Liver (tissue), 7 donors: ENCODE measurements at regions not wholly inside any gene's neighbourhood (a gene's known extent, or its start where the extent isn't known, plus 50 kb on each side); places are given as distances from the start of the nearest gene placed in this dataset.
A peak's percentile ranks its signal among the peaks of the same experiment; 100 is the strongest.
"Not testable (repeated sequence)": the region's sequence is repeated elsewhere in the genome, so short reads cannot be mapped to it uniquely, and the experiment has no call there.

Source experiments
- DNase-seq: peaks from one replicate; pipeline ENCODE4 v3.0.0-alpha.2; 2017; ENCODE audit warnings: low spot score
- H3K27ac ChIP-seq, 2 donors: one replicate each; pipeline ENCODE4 v1.7.0; 2013; ENCODE audit warnings: inconsistent platforms in 2 of 2, low read length in 2 of 2, control low read depth in 1 of 2, low read depth in 1 of 2, mild to moderate bottlenecking in 1 of 2
- H3K27me3 ChIP-seq, 4 donors: one replicate each; pipeline versions ENCODE4 v1.6.1 to v1.7.0; 2013; ENCODE audit warnings: low read length in 3 of 4, inconsistent platforms in 1 of 4, mild to moderate bottlenecking in 1 of 4, moderate library complexity in 1 of 4; ENCODE audit not compliant: control insufficient read depth in 4 of 4, insufficient read depth in 4 of 4
- H3K36me3 ChIP-seq, 4 donors: one replicate each; pipeline versions ENCODE4 v1.6.1 to v1.7.0; 2013; ENCODE audit warnings: low read length in 3 of 4, mild to moderate bottlenecking in 3 of 4, low read depth in 1 of 4, moderate library complexity in 1 of 4; ENCODE audit not compliant: control insufficient read depth in 4 of 4, insufficient read depth in 3 of 4
- H3K4me1 ChIP-seq, 4 donors: one replicate each; pipeline versions ENCODE4 v1.6.1 to v1.7.0; 2013; ENCODE audit warnings: low read length in 3 of 4, mild to moderate bottlenecking in 3 of 4, moderate library complexity in 1 of 4; ENCODE audit not compliant: control insufficient read depth in 4 of 4, insufficient read depth in 4 of 4
- H3K4me3 ChIP-seq, 3 donors: one replicate each; pipeline versions ENCODE4 v1.6.1 to v1.7.0; 2013; ENCODE audit warnings: low read length in 3 of 3, control low read depth in 1 of 3, low read depth in 1 of 3, mild to moderate bottlenecking in 1 of 3
- H3K9ac ChIP-seq, 2 donors: one replicate each; pipeline ENCODE4 v1.7.0; 2013; ENCODE audit warnings: low read length in 2 of 2, mild to moderate bottlenecking in 2 of 2, moderate library complexity in 2 of 2, control low read depth in 1 of 2, low read depth in 1 of 2
- H3K9me3 ChIP-seq, 4 donors: one replicate each; pipeline versions ENCODE4 v1.6.1 to v1.7.0; 2013; ENCODE audit warnings: low read length in 3 of 4; ENCODE audit not compliant: control insufficient read depth in 4 of 4
- RAD21 ChIP-seq, 2 donors: IDR thresholded peaks; 2 replicates each; pipeline ENCODE4 v1.6.1; 2016; ENCODE audit warnings: antibody characterized with exemption in 2 of 2, mild to moderate bottlenecking in 2 of 2
- WGBS: extraction: QIAGEN DNeasy Blood & Tissue Kit; methylation state at CpG from one replicate; pipeline ENCODE4 v1.1.7; 2013; 5-methylcytosine and 5-hydroxymethylcytosine counted together
- donor health status: healthy.
- donor health status: healthy.
- donor health status: healthy.
- donor health status: healthy.

DNA sequence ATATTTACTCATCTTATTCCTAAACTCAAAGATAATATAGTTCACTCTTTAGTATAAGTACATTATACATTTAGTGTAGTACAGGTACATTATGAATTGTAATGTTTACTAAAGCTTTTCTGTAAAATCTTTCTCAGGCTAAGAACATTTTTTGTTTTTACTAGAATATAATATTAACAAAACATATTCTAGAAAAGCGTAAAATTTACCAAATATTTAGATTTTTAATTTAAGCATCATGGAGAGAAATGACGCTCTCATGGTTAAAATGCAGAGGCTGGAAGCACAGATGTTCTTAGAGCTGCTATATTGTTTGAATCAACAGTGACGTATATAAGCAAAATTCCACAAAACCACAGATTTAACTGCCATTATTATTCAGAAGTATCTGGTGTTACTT is 54.7 kb upstream of the NBPF15 start:
- not testable (repeated sequence) for H3K9ac ChIP-seq, H3K4me1 ChIP-seq, H3K27ac ChIP-seq, DNase-seq, H3K27me3 ChIP-seq, H3K36me3 ChIP-seq, H3K4me3 ChIP-seq, H3K9me3 ChIP-seq
- WGBS: 67% methylated on average over 2 of the region's 3 CpGs

DNA sequence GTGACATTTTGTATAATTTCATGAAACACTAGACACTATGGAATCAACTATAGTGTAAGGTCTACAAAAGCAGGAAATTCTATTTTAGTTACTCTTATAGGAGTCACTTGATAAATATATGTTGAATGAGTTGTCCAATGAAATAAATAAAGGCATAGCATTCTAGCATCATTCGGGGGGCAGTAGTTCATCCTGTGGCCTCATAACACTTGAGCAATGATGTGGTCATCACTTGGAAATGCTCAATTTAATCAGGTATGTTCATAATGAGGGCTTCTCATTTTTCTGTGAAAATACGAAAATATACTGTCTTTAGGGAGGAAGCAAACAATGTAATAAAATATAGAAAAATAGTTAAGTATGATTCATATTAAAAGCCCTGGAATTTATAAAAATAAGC is 55.4 kb upstream of the NBPF15 start:
- DNase-seq, H3K27ac ChIP-seq, H3K4me3 ChIP-seq, H3K9ac ChIP-seq, H3K36me3 ChIP-seq, H3K9me3 ChIP-seq, H3K4me1 ChIP-seq, H3K27me3 ChIP-seq: not testable (repeated sequence)
- 79% methylated on average over 2 of the region's 2 CpGs for WGBS

DNA sequence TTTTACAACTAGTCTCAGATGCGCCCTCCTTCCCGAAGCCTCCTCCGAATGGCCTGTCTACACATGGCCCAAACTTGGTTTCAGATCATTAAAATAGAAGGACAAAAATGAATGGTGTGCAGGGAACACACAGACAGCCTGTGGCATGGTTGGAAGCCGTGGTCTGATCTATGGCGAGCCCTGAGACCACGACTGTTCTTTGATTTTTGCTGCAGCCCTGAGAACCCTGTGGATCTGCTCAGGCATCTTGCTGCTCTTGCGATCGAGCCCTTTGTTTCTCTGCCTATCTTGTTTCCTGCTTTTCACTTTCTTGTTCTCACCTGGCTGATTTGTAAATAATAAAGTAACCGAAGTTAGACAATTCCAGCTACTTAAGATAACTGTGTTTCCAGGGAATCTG is 57.0 kb upstream of the NBPF15 start:
- H3K4me1 ChIP-seq, H3K27ac ChIP-seq, H3K4me3 ChIP-seq, DNase-seq, H3K9ac ChIP-seq, H3K36me3 ChIP-seq, H3K9me3 ChIP-seq, H3K27me3 ChIP-seq: not testable (repeated sequence)
- WGBS: 66% methylated on average over 8 of the region's 9 CpGs

DNA sequence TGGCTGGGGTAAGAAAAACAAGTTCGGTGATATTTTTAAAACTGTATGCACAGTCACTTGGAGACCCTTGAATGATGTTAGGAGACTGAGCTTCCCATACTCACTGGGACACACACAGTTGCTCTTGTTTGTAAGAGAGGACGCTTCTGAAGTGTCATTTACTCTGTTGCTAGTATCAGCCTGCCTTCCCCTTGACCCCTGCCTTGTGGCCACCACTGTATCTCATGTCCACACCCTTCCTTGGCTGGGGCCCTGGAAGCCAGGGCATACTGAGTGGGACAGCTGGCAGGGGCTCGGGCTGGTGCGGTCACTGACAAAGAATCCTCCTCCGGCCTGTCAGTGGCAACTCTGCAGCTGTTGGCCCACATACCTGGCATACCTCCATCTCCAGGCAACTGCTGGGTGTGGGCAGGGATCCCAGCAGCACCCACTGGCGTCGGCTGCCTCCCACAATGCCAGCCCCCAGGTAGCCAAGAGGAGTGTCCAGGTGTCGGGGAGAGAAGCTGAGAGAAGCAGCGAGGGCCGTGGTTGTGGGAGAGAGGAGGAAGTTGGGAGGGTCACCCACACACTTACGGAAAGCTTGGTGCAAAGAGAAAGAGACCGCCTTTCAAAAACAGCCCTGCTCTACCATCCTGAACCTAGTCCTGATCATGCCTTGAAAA is 58.2 kb upstream of the NBPF15 start:
- DNase-seq, H3K4me3 ChIP-seq, H3K4me1 ChIP-seq, H3K36me3 ChIP-seq, H3K9me3 ChIP-seq, H3K27me3 ChIP-seq, H3K27ac ChIP-seq, H3K9ac ChIP-seq: not testable (repeated sequence)
- WGBS: 35% methylated on average over 10 of the region's 12 CpGs

DNA sequence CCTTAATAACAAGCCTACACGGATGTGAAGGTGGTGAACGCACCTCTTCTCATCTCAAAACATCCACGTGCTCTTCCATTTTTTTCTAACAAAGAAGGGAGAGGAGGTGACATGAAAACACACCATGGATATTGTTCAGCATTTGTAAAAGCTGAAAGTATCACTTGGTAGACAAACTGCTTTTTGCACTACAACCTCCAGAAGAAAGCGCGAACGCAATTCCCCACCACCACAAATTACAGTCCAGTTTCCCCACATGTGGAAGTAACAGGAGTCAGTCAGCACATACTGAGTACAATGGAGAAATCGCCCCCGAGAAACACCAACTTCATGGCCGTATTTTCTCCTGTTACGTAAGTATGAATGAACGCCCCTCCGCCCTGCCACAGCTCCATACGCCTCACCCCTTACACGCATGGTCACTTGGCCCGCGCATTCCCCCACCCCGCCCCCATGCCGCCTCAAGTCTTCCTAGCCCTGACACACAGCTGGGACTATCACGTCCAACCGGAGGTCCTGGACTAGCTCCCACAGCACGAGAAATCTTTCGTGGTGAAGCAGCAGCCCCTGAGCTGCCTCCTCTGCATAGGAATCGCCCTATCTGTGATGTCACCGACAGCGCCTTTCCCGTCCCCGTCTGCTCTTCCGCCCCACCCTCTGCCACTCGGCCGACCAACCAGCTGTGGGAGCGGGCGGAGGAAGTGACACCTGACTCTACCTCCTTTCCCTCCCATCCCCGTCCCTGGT is 62.4 kb upstream of the NBPF15 start:
- not testable (repeated sequence) for H3K27ac ChIP-seq, H3K4me3 ChIP-seq, H3K9ac ChIP-seq, DNase-seq, H3K9me3 ChIP-seq, H3K4me1 ChIP-seq, H3K36me3 ChIP-seq, H3K27me3 ChIP-seq
- 8% methylated on average over 32 of the region's 33 CpGs for WGBS

DNA sequence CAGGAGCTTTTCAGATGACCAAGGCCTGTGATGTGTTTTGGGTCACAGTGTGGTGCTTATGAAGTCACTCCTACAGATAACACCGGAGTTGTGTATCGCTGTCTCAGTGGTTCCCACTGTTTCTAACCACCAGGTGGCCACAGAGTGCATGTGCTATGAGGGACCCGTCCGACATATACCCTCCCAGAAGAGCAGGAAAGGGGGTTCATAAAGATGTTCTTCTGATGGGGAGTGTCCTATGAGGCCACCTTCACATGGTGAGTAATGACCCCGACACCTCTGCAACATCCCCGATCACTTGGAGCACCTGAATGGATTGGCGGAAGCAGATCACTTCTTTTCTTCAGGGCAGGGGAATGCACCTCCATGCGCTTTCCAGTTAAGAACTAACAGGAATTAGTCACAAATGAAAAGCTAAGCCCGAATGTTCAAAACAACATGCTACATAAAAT is 60.5 kb upstream of the PPIAL4F start:
- TF ChIP-seq RAD21 (IDR thresholded peaks at IDR 0.05): peak; percentile 27 to 46
- not testable (repeated sequence) for H3K36me3 ChIP-seq, DNase-seq, H3K4me1 ChIP-seq, H3K27me3 ChIP-seq, H3K9me3 ChIP-seq, H3K27ac ChIP-seq, H3K9ac ChIP-seq, H3K4me3 ChIP-seq
- 32% methylated on average over 9 of the region's 9 CpGs for WGBS

DNA sequence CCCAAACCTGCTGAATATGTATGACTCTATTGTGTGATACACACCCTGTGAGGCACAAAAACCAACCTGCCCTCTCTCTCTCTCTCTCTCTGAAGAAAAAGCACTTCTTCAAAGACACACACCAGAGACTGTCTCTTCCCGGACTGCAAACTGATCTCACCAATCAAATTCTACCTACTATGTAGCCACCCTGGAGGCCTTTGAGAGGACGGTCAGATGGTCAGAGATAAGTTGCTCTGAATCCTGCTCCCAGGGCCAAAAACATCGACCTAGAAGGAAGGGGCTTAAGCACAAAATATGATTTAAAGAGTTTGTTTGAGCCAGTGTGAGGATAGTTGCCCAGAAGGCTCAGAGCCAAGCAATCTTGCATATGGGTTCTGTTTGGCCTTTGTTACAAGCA is 59.2 kb upstream of the PPIAL4F start:
- not testable (repeated sequence) for H3K9me3 ChIP-seq, H3K4me1 ChIP-seq, H3K9ac ChIP-seq, H3K36me3 ChIP-seq, H3K27ac ChIP-seq, DNase-seq, H3K27me3 ChIP-seq, H3K4me3 ChIP-seq
- 42% methylated on average over 3 of the region's 3 CpGs for WGBS

DNA sequence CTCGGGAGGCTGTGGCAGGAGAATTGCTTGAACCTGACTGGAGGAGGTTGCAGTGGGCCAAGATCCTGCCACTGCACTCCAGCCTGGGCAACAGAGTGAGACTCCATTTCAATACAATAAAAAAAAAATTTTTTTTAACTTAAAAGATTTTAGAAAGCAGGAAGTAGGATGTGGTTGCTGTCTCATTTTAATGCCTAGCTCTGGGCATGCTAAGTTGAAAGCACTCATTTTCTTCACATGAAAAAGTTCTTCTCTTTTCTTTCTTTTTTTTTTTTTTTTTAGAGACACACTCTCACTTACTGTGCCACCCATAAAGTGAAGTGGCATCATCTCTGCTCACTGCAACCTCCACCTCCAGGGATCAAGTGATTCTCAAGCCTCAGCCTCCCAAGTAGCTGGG is 58.4 kb upstream of the PPIAL4F start:
- not testable (repeated sequence) for H3K9me3 ChIP-seq, H3K27me3 ChIP-seq, H3K4me3 ChIP-seq, H3K36me3 ChIP-seq, H3K9ac ChIP-seq, H3K4me1 ChIP-seq, H3K27ac ChIP-seq, DNase-seq
- WGBS: 81% methylated on average over 1 of the region's 1 CpG
